H9 (cell line): ENCODE measurements at regions not wholly inside any gene's neighbourhood (a gene's known extent, or its start where the extent isn't known, plus 50 kb on each side); places are given as distances from the start of the nearest gene placed in this dataset.

ENCODE experiments used
- DNase-seq: peaks from one replicate; pipeline ENCODE4 v3.0.0-alpha.2; 2017
- H2AFZ ChIP-seq: one replicate; pipeline ENCODE4 v1.6.1; 2013; ENCODE audit warnings: mild to moderate bottlenecking, low read length, control low read depth, moderate library complexity
- H2AK5ac ChIP-seq: 2 replicates; pipeline ENCODE4 v1.6.1; 2013; ENCODE audit warnings: low read length, control low read depth, mixed read lengths; ENCODE audit not compliant: insufficient read length
- H2BK120ac ChIP-seq: one replicate; pipeline ENCODE4 v1.6.1; 2013; ENCODE audit warnings: low read depth, mild to moderate bottlenecking, low read length, control low read depth, inconsistent platforms; ENCODE audit not compliant: poor library complexity, severe bottlenecking
- H2BK12ac ChIP-seq: 2 replicates; pipeline ENCODE4 v1.6.1; 2013; ENCODE audit warnings: low read length, control low read depth, mixed read lengths, low read depth; ENCODE audit not compliant: insufficient read length
- H2BK15ac ChIP-seq: 2 replicates; pipeline ENCODE4 v1.6.1; 2013; ENCODE audit warnings: low read depth, low read length, control low read depth
- H2BK20ac ChIP-seq: one replicate; pipeline ENCODE4 v1.6.1; 2013; ENCODE audit warnings: low read depth, mild to moderate bottlenecking, low read length, control low read depth, inconsistent platforms; ENCODE audit not compliant: poor library complexity, severe bottlenecking
- H2BK5ac ChIP-seq: 2 replicates; pipeline ENCODE4 v1.6.1; 2013; ENCODE audit warnings: low read length, control low read depth, mixed read lengths; ENCODE audit not compliant: insufficient read length
- H3K14ac ChIP-seq: 2 replicates; pipeline ENCODE4 v1.6.1; 2013; ENCODE audit warnings: low read length, control low read depth; ENCODE audit not compliant: insufficient read depth
- H3K18ac ChIP-seq: 2 replicates; pipeline ENCODE4 v1.6.1; 2013; ENCODE audit warnings: low read depth, mild to moderate bottlenecking, mixed read lengths, low read length, control low read depth; ENCODE audit not compliant: insufficient read length
- H3K23ac ChIP-seq: 2 replicates; pipeline ENCODE4 v1.6.1; 2013; ENCODE audit warnings: low read length, control low read depth, mixed read lengths, low read depth; ENCODE audit not compliant: insufficient read length
- H3K23me2 ChIP-seq: 2 replicates; pipeline ENCODE4 v1.6.1; 2013; ENCODE audit warnings: low read depth, mild to moderate bottlenecking, mixed read lengths, low read length, control low read depth; ENCODE audit not compliant: insufficient read length, poor library complexity, severe bottlenecking
- H3K27ac ChIP-seq: 2 replicates; pipeline ENCODE4 v1.5.1; 2013; ENCODE audit warnings: low read length, control low read depth, mixed read lengths, low read depth; ENCODE audit not compliant: insufficient read length
- H3K27me3 ChIP-seq: 2 replicates; pipeline ENCODE4 v1.6.1; 2013; ENCODE audit warnings: low read length, control low read depth, inconsistent platforms; ENCODE audit not compliant: insufficient read depth
- H3K4ac ChIP-seq: 2 replicates; pipeline ENCODE4 v1.6.1; 2013; ENCODE audit warnings: low read depth, mild to moderate bottlenecking, control low read depth, inconsistent platforms, low read length, moderate library complexity
- H3K4me1 ChIP-seq: 2 replicates; pipeline ENCODE4 v1.6.1; 2013; ENCODE audit warnings: low read length, control low read depth, inconsistent platforms; ENCODE audit not compliant: insufficient read depth
- H3K4me2 ChIP-seq: 2 replicates; pipeline ENCODE4 v1.6.1; 2013; ENCODE audit warnings: low read length, control low read depth, mixed read lengths; ENCODE audit not compliant: insufficient read length, insufficient read depth
- H3K56ac ChIP-seq: 2 replicates; pipeline ENCODE4 v1.6.1; 2013; ENCODE audit warnings: low read depth, mild to moderate bottlenecking, mixed read lengths, low read length, control low read depth; ENCODE audit not compliant: insufficient read length
- H3K79me1 ChIP-seq: 2 replicates; pipeline ENCODE4 v1.6.1; 2013; ENCODE audit warnings: low read depth, mild to moderate bottlenecking, moderate library complexity, low read length, control low read depth, inconsistent platforms; ENCODE audit not compliant: insufficient read depth, poor library complexity, severe bottlenecking
- H3K79me2 ChIP-seq: 2 replicates; pipeline ENCODE4 v1.6.1; 2013; ENCODE audit warnings: low read length, control low read depth, inconsistent platforms; ENCODE audit not compliant: insufficient read depth
- H3K9ac ChIP-seq: 2 replicates; pipeline ENCODE4 v1.6.1; 2013; ENCODE audit warnings: low read length, control low read depth, mixed read lengths; ENCODE audit not compliant: insufficient read length; ENCODE audit errors: extremely low read depth
- H3K9me3 ChIP-seq: one replicate; pipeline ENCODE4 v1.6.1; 2013; ENCODE audit warnings: low read depth, low read length, inconsistent platforms; ENCODE audit not compliant: control insufficient read depth
- H3T11ph ChIP-seq: one replicate; pipeline ENCODE4 v1.6.1; 2013; ENCODE audit warnings: mild to moderate bottlenecking, low read length, control low read depth, inconsistent platforms
- H4K20me1 ChIP-seq: one replicate; pipeline ENCODE4 v1.6.1; 2013; ENCODE audit not compliant: control insufficient read depth, insufficient read length, insufficient read depth
- H4K5ac ChIP-seq: 2 replicates; pipeline ENCODE4 v1.6.1; 2013; ENCODE audit warnings: low read depth, mild to moderate bottlenecking, mixed read lengths, low read length, control low read depth; ENCODE audit not compliant: insufficient read length
- H4K8ac ChIP-seq: replicated peaks from 2 replicates; pipeline ENCODE4 v1.6.1; 2013; ENCODE audit warnings: low read length, control low read depth, mixed read lengths, low read depth; ENCODE audit not compliant: insufficient read length
- H4K91ac ChIP-seq: 2 replicates; pipeline ENCODE4 v1.6.1; 2013; ENCODE audit warnings: low read depth, mild to moderate bottlenecking, moderate library complexity, mixed read lengths, low read length, control low read depth; ENCODE audit not compliant: insufficient read length
- H3K27ac Mint-ChIP-seq, 3 experiments: 2 replicates in 2 of 3; 3 replicates in 1 of 3; pipeline ENCODE4 v1.8.0; 2020 to 2021; ENCODE audit warnings: mixed read lengths in 3 of 3, mild to moderate bottlenecking in 1 of 3, moderate library complexity in 1 of 3
- H3K27me3 Mint-ChIP-seq: 2 replicates; pipeline ENCODE4 v1.8.0; 2021; ENCODE audit warnings: low read depth, mild to moderate bottlenecking, moderate library complexity, mixed read lengths
- H3K36me3 Mint-ChIP-seq, 3 experiments: 2 replicates in 2 of 3; 3 replicates in 1 of 3; pipeline ENCODE4 v1.8.0; 2020 to 2021; ENCODE audit warnings: low read depth in 3 of 3, mixed read lengths in 3 of 3; ENCODE audit not compliant: insufficient read depth in 1 of 3
- H3K4me1 Mint-ChIP-seq, 2 experiments: 2 replicates each; pipeline ENCODE4 v1.8.0; 2020; ENCODE audit warnings: mixed read lengths in 2 of 2
- H3K4me3 Mint-ChIP-seq, 2 experiments: 2 replicates in 1 of 2; 3 replicates in 1 of 2; pipeline ENCODE4 v1.8.0; 2020 to 2021; ENCODE audit warnings: mild to moderate bottlenecking in 2 of 2, mixed read lengths in 2 of 2, moderate library complexity in 1 of 2
- H3K9me3 Mint-ChIP-seq, 2 experiments: 2 replicates in 1 of 2; 3 replicates in 1 of 2; pipeline ENCODE4 v1.8.0; 2020; ENCODE audit warnings: mild to moderate bottlenecking in 2 of 2, mixed read lengths in 2 of 2, moderate library complexity in 1 of 2
- CTCF ChIP-seq: fragments of 200-600 bp; sonication (generic); conservative IDR thresholded peaks from 3 replicates; pipeline ENCODE4 v1.8.0; 2021; ENCODE audit warnings: antibody characterized with exemption, mild to moderate bottlenecking
- WGBS: extraction: QIAGEN DNeasy Blood & Tissue Kit; methylation state at CpG from one replicate; pipeline ENCODE4 v1.1.7; 2013; ENCODE audit warnings: missing lambda C conversion rate, low lambda C conversion rate, mixed read lengths; ENCODE audit not compliant: insufficient read length; ENCODE audit errors: extremely low coverage; 5-methylcytosine and 5-hydroxymethylcytosine counted together

DNA sequence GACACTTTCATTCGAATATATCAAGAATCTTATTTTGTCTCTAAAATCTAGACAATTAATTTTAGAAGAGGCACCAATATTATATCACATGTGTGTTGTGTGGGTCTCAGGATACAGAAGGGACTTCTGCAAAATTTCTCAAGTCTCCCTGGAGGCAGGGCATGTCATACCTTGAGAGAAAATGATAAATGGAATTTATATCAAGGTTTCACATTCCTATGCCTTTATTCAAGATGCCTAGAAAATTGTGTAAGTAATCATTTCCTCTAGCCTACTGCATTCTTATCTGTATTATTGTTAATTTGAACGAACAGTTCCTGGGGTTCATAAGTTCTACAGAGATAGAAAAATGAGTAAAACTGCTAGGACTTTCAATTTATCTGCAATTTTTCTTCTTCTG lies 1247.9 kb downstream of the GRIK2 start:
- Mint-ChIP-seq H3K9me3 (peaks cover 0 to 3% of the 10 kb centered on the region in 2 experiments; a peak in 3 of 5 replicates), H3K4me3 (no peak overlapping the region), H3K27me3 (no peaks in the 10 kb centered on the region; the same call in 1 of the 2 replicates), H3K27ac (no peak overlapping the region), H3K4me1 (no peaks in the 10 kb centered on the region), H3K36me3 (no peaks in the 10 kb centered on the region; a peak in 1 of 7 replicates)
- Histone ChIP-seq H2BK12ac (no peak overlapping the region), H3K4me1 (no peaks in the 10 kb centered on the region), H3K23me2 (no peaks in the 10 kb centered on the region), H3K79me1 (no peaks in the 10 kb centered on the region), H4K20me1 (no peaks in the 10 kb centered on the region), H2BK5ac (no peak overlapping the region), H3K27me3 (no peaks in the 10 kb centered on the region), H2BK15ac (no peak overlapping the region), H3K27ac (no peak overlapping the region), H3K79me2 (no peaks in the 10 kb centered on the region), H4K5ac (no peak overlapping the region), H3K23ac (no peak overlapping the region), H3K14ac (no peak overlapping the region), H2BK20ac (no peak overlapping the region), H2AK5ac (no peak overlapping the region), H2AFZ (no peak overlapping the region), H3K56ac (no peak overlapping the region), H4K91ac (no peak overlapping the region), H3K9ac (no peak overlapping the region), H3K18ac (no peak overlapping the region), H3K4me2 (no peak overlapping the region), H2BK120ac (no peak overlapping the region), H4K8ac (no peak overlapping the region), H3K9me3 (no peaks in the 10 kb centered on the region), H3T11ph (no peak overlapping the region), H3K4ac (no peak overlapping the region)
- TF ChIP-seq CTCF: no peak
- no peak for DNase-seq
- WGBS: no CpG with 5 or more reads among the region's 2 CpGs
